Effector memory CD8-positive, alpha-beta T cell (primary cell): ENCODE measurements at regions not wholly inside any gene's neighbourhood (a gene's known extent, or its start where the extent isn't known, plus 50 kb on each side); places are given as distances from the start of the nearest gene placed in this dataset.

ENCODE experiments used
- ATAC-seq: fragments of 150-1000 bp; cut with Tn5 transposase; replicated peaks from 2 replicates; pipeline ENCODE4 v1.10.0; 2021; ENCODE audit warnings: mild to moderate bottlenecking, moderate library complexity
- DNase-seq, 3 experiments: peaks; one replicate each; pipeline ENCODE4 v3.0.0; 2021
- H3K27ac Mint-ChIP-seq, 2 donors: one replicate each; pipeline ENCODE4 v1.8.0; 2022; ENCODE audit warnings: mild to moderate bottlenecking in 2 of 2, mixed read lengths in 2 of 2, moderate library complexity in 2 of 2
- H3K27me3 Mint-ChIP-seq, 2 donors: one replicate each; pipeline ENCODE4 v1.8.0; 2022; ENCODE audit warnings: mixed read lengths in 2 of 2
- H3K36me3 Mint-ChIP-seq: one replicate; pipeline ENCODE4 v1.8.0; 2022; ENCODE audit warnings: mild to moderate bottlenecking, moderate library complexity, mixed read lengths; ENCODE audit not compliant: insufficient read depth
- H3K4me1 Mint-ChIP-seq, 2 donors: one replicate each; pipeline ENCODE4 v1.8.0; 2022; ENCODE audit warnings: low read depth in 2 of 2, mixed read lengths in 2 of 2
- H3K4me3 Mint-ChIP-seq, 2 donors: one replicate each; pipeline ENCODE4 v1.8.0; 2022; ENCODE audit warnings: mild to moderate bottlenecking in 2 of 2, mixed read lengths in 2 of 2, moderate library complexity in 2 of 2
- H3K9me3 Mint-ChIP-seq, 2 donors: one replicate each; pipeline ENCODE4 v1.8.0; 2022; ENCODE audit warnings: mixed read lengths in 2 of 2

- H3K27me3 Mint-ChIP-seq = no peaks in the 10 kb centered on the region
- no peak for ATAC-seq
Observed at GRCh38 chr16:49056546-49056945, 225.1 kb downstream of the CBLN1 start.

GRCh38 chr16:49055824-49056545, 225.7 kb downstream of the CBLN1 start:
- no peaks in the 10 kb centered on the region for H3K4me1 Mint-ChIP-seq
- ATAC-seq = no peak

More at GRCh38 chr16:49056546-49056945, 225.1 kb downstream of the CBLN1 start:
- Mint-ChIP-seq H3K9me3 (peaks cover 4 to 9% of the 10 kb centered on the region in 2 donors), H3K27ac (no peak overlapping the region), H3K4me3 (no peak overlapping the region), H3K36me3 (no peaks in the 10 kb centered on the region), H3K4me1 (no peaks in the 10 kb centered on the region)
- no peak for DNase-seq

GRCh38 chr16:49055291-49055690, 226.3 kb downstream of the CBLN1 start:
- DNase-seq (no peak), ATAC-seq (no peak)
- Mint-ChIP-seq H3K27ac (no peak overlapping the region), H3K4me1 (no peaks in the 10 kb centered on the region), H3K27me3 (no peaks in the 10 kb centered on the region), H3K9me3 (peaks cover 6 to 16% of the 10 kb centered on the region in 2 donors), H3K4me3 (no peak overlapping the region), H3K36me3 (no peaks in the 10 kb centered on the region)

More at GRCh38 chr16:49055824-49056545, 225.7 kb downstream of the CBLN1 start:
- Mint-ChIP-seq H3K27ac (no peak overlapping the region), H3K27me3 (no peaks in the 10 kb centered on the region), H3K9me3 (peaks cover 6 to 15% of the 10 kb centered on the region in 2 donors), H3K4me3 (no peak overlapping the region), H3K36me3 (no peaks in the 10 kb centered on the region)
- no peak for DNase-seq

- Mint-ChIP-seq H3K9me3 (peaks cover 6 to 16% of the 10 kb centered on the region in 2 donors), H3K27ac (no peak overlapping the region), H3K36me3 (no peaks in the 10 kb centered on the region), H3K27me3 (no peaks in the 10 kb centered on the region), H3K4me3 (no peak overlapping the region), H3K4me1 (no peaks in the 10 kb centered on the region)
- ATAC-seq (no peak), DNase-seq (no peak)
Observed at GRCh38 chr16:49054606-49055005, 227.0 kb downstream of the CBLN1 start.

- H3K9me3 Mint-ChIP-seq = peaks cover 6 to 16% of the 10 kb centered on the region in 2 donors
- H3K27me3 Mint-ChIP-seq = no peaks in the 10 kb centered on the region
- ATAC-seq (no peak), DNase-seq (no peak)
- no peak overlapping the region for H3K4me3 Mint-ChIP-seq
- no peaks in the 10 kb centered on the region for H3K4me1 Mint-ChIP-seq
- H3K36me3 Mint-ChIP-seq = no peaks in the 10 kb centered on the region
- no peak overlapping the region for H3K27ac Mint-ChIP-seq
Observed at GRCh38 chr16:49052846-49053245, 228.8 kb downstream of the CBLN1 start.

GRCh38 chr16:49051576-49051975, 230.1 kb downstream of the CBLN1 start:
- Mint-ChIP-seq H3K4me1 (no peaks in the 10 kb centered on the region), H3K36me3 (no peaks in the 10 kb centered on the region), H3K27me3 (no peaks in the 10 kb centered on the region), H3K27ac (no peak overlapping the region), H3K9me3 (peaks cover 6 to 16% of the 10 kb centered on the region in 2 donors), H3K4me3 (no peak overlapping the region)
- DNase-seq (no peak), ATAC-seq (no peak)

- no peak overlapping the region for H3K4me3 Mint-ChIP-seq
- H3K36me3 Mint-ChIP-seq = no peaks in the 10 kb centered on the region
- no peaks in the 10 kb centered on the region for H3K27me3 Mint-ChIP-seq
- DNase-seq (no peak), ATAC-seq (no peak)
- no peaks in the 10 kb centered on the region for H3K4me1 Mint-ChIP-seq
- H3K27ac Mint-ChIP-seq = no peak overlapping the region
- H3K9me3 Mint-ChIP-seq = peaks cover 6 to 21% of the 10 kb centered on the region in 2 donors
Observed at GRCh38 chr16:49050607-49051006, 231.0 kb downstream of the CBLN1 start.

- DNase-seq = no peak
Observed at GRCh38 chr16:49049644-49050043, 232.0 kb downstream of the CBLN1 start.

GRCh38 chr16:49049191-49049590, 232.4 kb downstream of the CBLN1 start:
- no peak overlapping the region for H3K4me3 Mint-ChIP-seq

More at GRCh38 chr16:49049644-49050043, 232.0 kb downstream of the CBLN1 start:
- no peak overlapping the region for H3K4me3 Mint-ChIP-seq
- H3K9me3 Mint-ChIP-seq = peaks cover 3 to 15% of the 10 kb centered on the region in 2 donors
- H3K4me1 Mint-ChIP-seq = no peaks in the 10 kb centered on the region
- no peak overlapping the region for H3K27ac Mint-ChIP-seq
- no peaks in the 10 kb centered on the region for H3K36me3 Mint-ChIP-seq
- no peaks in the 10 kb centered on the region for H3K27me3 Mint-ChIP-seq
- ATAC-seq = no peak

GRCh38 chr16:49048557-49048956, 233.1 kb downstream of the CBLN1 start:
- ATAC-seq (no peak), DNase-seq (no peak)
- H3K9me3 Mint-ChIP-seq = peaks cover 3 to 15% of the 10 kb centered on the region in 2 donors
- no peaks in the 10 kb centered on the region for H3K4me1 Mint-ChIP-seq
- no peak overlapping the region for H3K4me3 Mint-ChIP-seq
- no peaks in the 10 kb centered on the region for H3K27me3 Mint-ChIP-seq
- H3K36me3 Mint-ChIP-seq = no peaks in the 10 kb centered on the region
- H3K27ac Mint-ChIP-seq = no peak overlapping the region

More at GRCh38 chr16:49049191-49049590, 232.4 kb downstream of the CBLN1 start:
- H3K4me1 Mint-ChIP-seq = no peaks in the 10 kb centered on the region
- no peaks in the 10 kb centered on the region for H3K36me3 Mint-ChIP-seq
- no peaks in the 10 kb centered on the region for H3K27me3 Mint-ChIP-seq
- no peak overlapping the region for H3K27ac Mint-ChIP-seq
- DNase-seq (no peak), ATAC-seq (no peak)
- peaks cover 3 to 15% of the 10 kb centered on the region in 2 donors for H3K9me3 Mint-ChIP-seq

- H3K36me3 Mint-ChIP-seq = no peaks in the 10 kb centered on the region
- DNase-seq = no peak
- no peak for ATAC-seq
Observed at GRCh38 chr16:49036126-49036525, 245.5 kb downstream of the CBLN1 start.

GRCh38 chr16:49027420-49027819, 254.2 kb downstream of the CBLN1 start:
- DNase-seq = no peak
- H3K36me3 Mint-ChIP-seq = no peaks in the 10 kb centered on the region
- H3K9me3 Mint-ChIP-seq = peaks cover 9 to 14% of the 10 kb centered on the region in 2 donors
- no peaks in the 10 kb centered on the region for H3K27me3 Mint-ChIP-seq
- H3K27ac Mint-ChIP-seq = no peak overlapping the region
- no peaks in the 10 kb centered on the region for H3K4me1 Mint-ChIP-seq
- no peak for ATAC-seq
- no peak overlapping the region for H3K4me3 Mint-ChIP-seq

More at GRCh38 chr16:49036126-49036525, 245.5 kb downstream of the CBLN1 start:
- no peaks in the 10 kb centered on the region for H3K4me1 Mint-ChIP-seq
- H3K27me3 Mint-ChIP-seq = no peaks in the 10 kb centered on the region
- H3K27ac Mint-ChIP-seq = no peak overlapping the region
- peaks cover 0 to 12% of the 10 kb centered on the region in 2 donors for H3K9me3 Mint-ChIP-seq
- H3K4me3 Mint-ChIP-seq = no peak overlapping the region

- ATAC-seq = no peak
- Mint-ChIP-seq H3K36me3 (no peaks in the 10 kb centered on the region), H3K4me1 (no peaks in the 10 kb centered on the region), H3K27me3 (no peaks in the 10 kb centered on the region), H3K27ac (no peak overlapping the region), H3K4me3 (no peak overlapping the region), H3K9me3 (peaks cover 9 to 13% of the 10 kb centered on the region in 2 donors)
- DNase-seq = no peak
Observed at GRCh38 chr16:49026566-49027181, 255.0 kb downstream of the CBLN1 start.

GRCh38 chr16:49024896-49025295, 256.7 kb downstream of the CBLN1 start:
- H3K27me3 Mint-ChIP-seq = peaks cover 0 to under 1% of the 10 kb centered on the region in 2 donors
- H3K27ac Mint-ChIP-seq = no peak overlapping the region
- no peak overlapping the region for H3K4me3 Mint-ChIP-seq
- no peak for DNase-seq
- H3K9me3 Mint-ChIP-seq = peaks cover 7 to 10% of the 10 kb centered on the region in 2 donors
- H3K36me3 Mint-ChIP-seq = no peaks in the 10 kb centered on the region
- H3K4me1 Mint-ChIP-seq = no peaks in the 10 kb centered on the region
- no peak for ATAC-seq
